Kasumi-1 (cell line): ENCODE measurements at regions not wholly inside any gene's neighbourhood (a gene's known extent, or its start where the extent isn't known, plus 50 kb on each side); places are given as distances from the start of the nearest gene placed in this dataset.

Experiments
- DNase-seq, 2 experiments: peaks; one replicate each; lab custom pipeline; 2025; lab: John Stamatoyannopoulos, UW

DNA sequence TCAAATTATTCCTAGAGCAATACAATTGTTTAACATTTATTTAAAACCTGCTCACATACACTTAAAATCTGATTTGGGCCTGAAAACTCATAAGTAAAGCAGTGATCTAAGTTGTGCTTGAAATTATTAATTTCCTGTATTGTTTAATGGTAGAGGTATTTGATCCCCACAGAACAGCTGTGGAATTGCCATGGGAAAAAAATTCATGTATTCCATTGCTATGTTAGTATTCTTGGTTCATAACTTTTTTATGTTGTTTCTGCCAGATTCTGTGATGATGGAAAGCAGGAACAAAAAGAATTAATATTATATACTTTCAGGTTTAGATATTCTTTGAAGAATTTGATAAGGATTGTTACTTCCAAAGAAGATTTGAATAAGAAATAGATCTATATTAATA lies 831.5 kb upstream of the NR2F2 start:
- DNase-seq, result no peak

DNA sequence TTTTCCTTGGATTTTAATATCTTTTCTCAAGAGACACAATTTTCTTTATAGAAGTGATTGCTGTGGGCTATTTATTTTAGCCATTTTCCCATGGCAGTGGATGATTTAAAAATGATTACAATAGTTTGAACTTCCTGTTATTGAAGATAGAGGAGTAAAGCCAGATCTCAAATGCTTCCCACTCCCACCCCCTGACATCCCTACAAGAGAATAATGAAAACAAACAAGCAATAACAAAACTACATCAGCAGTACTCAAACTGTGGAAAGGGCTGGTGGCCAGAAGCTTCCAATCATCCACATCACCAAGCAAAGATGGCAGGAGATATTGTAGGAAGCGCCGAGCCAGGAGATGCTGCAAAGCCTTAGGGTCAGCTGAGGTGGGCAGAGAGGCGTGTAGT lies 831.1 kb upstream of the NR2F2 start:
- no peak for DNase-seq

DNA sequence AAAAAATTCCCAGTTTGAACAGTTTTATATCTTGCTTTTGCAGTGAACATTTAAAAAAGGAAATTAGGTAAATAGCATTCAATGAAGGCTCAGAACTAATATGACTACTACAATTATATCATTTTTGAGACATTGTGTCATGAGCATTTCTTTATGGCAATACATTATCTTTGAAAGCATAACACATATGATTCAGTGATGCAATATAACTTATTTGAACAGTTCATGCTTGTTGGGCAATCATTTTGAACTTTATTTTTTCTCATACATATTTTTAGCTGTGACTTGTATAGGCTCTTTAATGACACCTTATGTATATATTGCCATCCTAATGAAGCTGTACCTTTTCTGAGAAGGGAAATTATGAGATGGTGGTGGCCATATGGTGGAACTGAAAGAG lies 828.6 kb upstream of the NR2F2 start:
- no peak for DNase-seq

DNA sequence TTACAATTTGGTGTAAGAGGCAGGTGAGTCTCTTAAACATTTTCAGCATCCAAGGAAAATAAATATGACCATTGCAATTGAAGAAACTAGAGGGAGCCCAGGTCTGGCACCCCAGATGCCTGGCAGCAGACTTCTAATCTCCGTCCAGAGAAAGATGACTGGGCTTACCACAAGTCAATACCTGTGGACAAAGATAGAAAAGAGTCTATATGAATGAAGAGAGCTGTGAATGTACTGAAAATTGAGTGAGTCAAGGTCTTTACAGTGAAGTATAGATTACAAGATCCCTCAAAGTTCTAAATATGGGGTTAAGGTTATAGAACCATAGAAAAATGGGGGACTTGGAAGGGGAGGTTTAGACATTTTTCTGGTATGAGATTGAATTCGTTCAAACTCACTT lies 827.4 kb upstream of the NR2F2 start:
- DNase-seq, result no peak

DNA sequence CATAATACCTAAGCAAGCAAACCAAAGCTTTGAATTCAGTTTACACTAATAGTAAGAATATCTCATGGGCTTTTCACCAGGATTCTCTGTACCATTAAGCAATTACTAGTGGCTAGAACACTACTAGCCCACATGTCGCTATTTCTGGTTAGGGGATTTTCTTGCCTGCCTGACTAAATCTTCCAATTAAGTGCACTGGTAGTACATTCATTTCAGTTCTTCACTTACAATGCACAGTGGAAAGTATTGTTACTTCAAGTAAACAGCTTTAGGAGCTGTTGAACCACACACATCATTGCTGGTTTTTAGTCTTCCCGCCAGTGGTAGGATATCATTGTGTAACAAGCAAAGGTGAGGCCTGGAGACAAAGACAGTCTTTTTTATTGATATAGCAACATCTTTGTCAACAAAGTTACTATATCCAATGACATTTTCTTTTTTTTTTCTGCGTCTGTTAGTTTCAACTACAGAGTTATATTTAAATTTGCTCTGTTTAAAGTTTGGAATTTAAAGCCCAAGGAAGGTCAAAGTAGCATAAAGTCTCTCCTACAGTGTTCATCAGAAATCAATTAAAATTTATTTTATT lies 826.8 kb upstream of the NR2F2 start:
- DNase-seq, result no peak

DNA sequence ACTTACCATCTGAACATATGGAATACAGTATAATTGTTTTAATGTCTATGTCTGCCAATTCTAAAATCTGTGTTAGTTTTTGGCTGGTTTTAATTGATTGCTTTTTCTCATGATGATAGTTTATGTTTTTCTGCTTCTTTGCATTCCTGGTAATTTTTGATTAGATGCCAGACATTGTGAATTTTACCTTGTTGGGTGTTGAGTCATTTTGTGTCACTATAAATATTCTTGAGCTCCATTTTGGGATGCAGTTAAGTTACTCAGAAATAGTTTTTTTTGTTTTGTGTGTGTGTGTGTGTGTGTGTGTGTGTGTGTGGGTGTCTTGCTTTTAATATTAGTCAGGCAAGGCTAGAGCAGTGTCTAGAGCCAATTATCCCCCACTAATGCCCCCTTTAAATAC lies 818.8 kb upstream of the NR2F2 start:
- DNase-seq, result no peak

DNA sequence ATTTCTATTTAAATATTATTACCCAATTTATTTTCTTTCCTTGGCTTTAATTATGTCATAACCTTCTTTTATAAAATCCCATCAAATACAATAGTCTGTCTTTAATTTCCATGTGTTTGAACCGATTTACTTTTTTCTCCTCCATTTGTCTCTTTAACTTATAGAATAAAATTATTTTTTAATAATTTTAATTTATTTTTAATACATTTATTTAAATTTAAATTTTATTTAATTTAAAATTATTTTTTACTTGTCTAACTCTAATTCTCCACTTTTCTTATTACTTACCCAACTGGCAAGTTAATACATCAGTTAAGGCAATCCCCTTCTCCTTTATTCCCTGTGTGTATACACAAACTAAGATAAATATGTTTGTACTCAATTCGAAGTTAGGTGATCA lies 817.6 kb upstream of the NR2F2 start:
- no peak for DNase-seq

DNA sequence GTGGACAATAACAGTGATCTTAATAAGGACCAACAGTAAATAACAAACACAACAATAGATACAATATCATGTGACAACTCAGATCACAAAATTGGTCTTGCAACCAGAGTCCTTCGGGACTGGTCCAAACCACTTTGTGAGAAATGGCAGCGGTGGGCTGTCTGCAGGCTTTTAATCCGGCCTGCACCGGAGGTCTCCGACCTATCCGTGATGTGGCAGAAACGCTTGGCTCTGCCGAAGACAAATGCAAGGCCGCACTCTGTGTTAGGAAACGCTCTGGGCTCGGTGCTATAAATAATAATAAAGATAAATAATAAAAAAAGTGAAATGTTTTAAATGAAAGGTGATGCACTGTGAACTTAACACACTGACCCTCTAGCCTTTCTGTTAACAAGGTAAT lies 810.6 kb upstream of the NR2F2 start:
- no peak for DNase-seq

DNA sequence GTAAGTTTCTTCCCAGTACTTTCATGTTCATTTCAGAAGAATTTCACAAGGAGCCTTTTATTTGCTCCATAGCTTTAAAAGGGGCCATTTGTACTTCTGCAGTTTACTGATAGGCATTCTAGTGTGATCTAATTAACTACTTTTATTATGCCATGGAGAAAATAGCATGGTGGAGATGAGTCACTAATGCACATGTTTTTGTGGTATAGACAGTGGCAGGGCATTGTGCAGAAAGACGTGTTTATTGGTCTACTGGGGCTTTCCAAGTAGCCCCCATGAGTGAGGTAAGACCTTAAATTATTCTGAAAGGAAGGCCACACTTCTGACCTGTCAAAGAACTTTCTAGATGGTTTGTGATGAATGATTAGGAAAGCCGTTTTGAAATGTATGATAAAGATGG lies 810.0 kb upstream of the NR2F2 start:
- DNase-seq, result no peak

DNA sequence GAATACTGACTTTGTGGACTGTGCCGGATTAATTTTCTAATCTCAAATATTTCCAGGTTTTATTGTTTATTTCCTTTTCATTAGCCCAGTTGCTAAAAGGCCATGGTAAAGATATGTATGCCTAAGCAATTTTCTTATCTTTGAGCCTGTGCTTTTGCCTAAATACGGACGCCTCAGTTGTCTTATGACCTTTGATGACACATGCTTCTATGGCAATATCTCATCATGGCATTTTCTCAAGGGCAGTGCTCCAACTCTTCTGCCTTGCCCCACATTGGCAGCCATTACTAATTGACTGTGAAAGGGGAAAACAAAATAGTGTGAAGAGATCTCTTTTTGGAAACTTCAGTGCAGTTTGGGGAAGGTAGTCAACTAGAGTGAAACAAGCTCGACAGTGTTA lies 809.6 kb upstream of the NR2F2 start:
- no peak for DNase-seq

DNA sequence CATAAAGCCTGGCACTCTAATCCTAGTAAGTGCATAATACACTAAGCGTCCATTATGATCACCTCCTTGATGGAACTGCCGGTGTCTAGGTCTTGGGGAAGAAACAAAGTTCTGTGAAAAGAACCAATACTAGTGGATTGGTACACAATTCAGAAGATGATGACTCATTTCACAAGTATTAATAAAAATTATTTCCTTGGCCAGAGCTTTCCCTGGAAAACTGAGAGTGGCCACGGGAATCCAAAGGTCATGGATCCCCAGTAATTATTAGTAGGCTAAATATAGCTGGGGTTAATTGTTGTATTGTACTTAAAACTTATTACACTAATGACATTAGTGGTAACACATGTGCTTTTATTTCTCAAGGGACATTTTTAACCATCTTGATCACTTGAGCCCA lies 808.0 kb upstream of the NR2F2 start:
- DNase-seq, result no peak

DNA sequence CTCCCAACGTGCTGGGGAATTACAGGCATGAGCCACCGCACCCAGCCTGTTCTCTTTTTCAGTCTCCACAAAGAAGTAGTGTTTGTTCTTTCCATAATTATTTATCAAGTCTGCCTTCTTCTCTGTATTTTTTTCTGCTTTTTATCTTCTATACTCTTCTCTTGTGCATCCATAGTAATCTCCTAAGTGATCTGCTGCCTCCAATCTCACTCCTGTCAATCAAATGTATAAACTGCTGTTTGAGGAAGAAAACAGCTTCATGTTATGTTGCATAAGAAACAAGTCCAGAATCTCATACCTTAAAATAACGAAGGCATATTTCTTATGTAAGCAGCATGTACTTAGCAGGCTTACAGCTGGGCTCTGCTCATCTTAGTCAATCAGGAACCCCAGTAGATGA lies 801.6 kb upstream of the NR2F2 start:
- DNase-seq, result no peak

DNA sequence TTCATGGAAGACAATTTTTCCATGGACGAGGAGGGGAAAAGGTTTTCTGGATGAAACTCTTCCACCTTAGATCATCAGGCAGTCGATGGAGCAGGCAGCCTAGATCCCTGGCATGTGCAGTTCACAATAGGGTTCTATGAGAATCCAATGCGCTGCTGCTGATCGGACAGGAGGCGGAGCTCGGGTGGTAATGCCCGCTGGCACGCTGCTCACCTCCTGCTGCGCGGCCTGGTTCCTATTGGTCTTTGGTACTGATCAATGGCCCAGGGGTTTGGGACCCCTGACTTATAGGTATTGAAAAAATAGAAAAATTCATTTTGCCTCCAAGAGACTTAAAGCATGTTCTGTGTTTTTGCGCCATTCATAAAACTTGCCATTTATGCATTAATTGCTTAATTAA lies 793.9 kb upstream of the NR2F2 start:
- DNase-seq, result no peak

DNA sequence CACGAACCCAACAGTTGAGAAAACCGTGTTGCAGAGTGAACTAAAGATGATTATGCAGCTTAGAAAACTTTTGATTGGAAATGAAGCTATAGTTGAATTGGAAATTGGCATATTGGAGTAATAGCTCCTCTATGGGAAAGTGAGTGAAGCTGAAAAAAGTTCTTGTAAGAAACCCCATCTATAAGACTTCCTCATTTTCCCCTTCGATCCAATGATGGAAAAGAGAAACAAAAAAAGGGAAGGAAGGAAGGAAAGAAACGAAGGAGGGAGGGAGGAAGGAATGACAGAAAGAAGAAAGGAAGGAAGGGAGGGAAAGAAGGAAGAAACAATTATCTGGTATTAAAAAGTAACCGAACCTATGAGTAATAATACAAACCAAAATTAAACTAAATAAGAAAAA lies 791.8 kb upstream of the NR2F2 start:
- DNase-seq, result no peak

DNA sequence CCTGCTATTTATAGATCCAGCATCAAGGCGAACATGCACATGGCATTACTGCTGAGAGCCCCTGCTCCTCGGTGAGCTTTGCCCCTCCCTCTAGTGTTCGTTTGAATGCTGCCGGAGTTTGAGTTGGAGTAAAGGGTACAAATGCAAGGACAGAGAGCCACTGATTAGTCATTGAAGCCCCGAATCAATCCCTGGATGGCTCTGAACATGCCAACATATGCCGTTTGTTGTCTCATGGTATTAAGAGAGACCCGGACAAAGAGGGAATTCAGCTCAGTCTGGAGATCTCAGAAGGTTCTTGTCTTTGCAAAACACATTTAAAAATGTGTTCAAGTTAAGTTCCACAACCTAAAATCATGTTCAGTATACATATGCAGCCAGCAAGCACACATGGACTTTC lies 789.2 kb upstream of the NR2F2 start:
- DNase-seq, result no peak

DNA sequence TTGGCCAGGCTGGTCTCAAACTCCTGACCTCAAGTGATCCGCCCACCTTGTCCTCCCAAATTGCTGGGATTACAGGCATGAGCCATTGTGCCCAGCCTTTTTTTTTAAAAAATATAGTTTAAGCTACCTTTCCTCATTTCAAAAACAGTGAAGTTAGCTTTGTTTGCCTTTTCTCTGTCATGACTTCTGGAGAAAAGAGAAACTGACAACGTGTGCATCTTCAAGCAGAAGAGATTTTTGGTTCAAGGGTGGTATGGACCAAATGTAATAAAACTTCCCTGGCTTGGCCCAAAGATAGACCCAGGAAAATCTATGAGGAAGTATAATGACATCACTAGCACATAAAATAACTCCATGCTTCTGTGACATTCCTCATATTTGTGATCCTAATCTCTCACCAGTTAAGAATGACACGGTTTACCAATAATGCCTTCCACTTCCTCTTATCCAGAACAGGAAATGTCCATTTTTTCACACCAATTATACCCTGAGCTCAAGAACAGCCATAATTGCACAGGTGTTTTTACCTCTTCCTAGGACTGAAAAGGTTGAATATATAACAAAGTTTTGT lies 781.2 kb upstream of the NR2F2 start:
- no peak for DNase-seq

DNA sequence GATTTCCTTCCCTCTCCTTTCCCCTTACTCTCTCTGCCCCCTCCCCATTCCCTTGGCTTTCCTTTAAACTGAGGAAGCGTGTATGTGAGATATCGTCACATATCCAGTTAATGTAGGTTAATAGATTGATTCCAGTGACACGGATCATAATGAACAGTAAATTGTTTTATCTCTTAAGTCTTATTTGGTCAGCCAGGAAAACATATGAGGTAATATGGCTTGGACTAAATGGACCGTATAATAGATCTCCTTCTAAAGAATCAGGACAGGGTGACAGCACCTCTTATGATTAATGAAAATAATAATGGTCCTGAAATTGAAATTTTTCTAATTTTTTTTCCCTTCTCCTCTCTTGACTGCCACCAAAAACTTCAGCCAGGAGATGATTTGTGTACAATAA lies 779.8 kb upstream of the NR2F2 start:
- no peak for DNase-seq

DNA sequence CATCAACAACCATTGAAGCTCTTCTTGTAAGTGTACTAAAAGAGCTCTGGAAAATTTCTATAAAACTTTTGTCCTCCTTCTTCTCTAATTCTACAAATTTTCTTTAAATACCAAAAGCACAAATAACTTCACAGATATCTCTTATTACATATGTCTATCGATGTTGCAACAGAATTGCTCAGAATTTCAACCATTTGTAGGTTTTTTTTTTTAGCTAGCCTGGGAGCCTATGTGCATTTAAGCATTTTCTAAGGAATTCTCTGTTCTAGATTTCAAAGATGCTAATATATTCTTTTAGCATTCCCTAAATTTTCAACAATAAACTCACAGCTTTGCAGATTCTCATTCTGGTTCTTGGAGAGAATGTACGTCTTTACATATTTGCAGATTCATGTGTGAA lies 774.3 kb upstream of the NR2F2 start:
- no peak for DNase-seq

DNA sequence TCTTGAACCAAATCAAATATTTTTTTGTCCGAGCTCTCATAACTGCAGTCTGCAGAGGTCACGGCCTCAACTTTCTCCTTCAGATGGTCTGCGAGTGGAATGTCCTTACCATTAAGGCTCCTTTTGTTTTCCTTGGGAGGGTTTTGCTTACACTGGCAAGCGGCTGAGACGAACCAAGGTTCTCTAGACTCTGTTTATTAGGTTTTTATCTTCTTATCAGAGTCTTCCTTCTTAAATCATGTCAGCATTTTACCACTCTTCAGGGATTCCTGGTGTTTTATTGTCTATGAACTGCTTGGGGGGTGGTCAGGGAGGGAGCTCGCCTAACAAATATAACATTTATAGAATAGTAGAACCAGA lies 773.7 kb upstream of the NR2F2 start:
- no peak for DNase-seq

DNA sequence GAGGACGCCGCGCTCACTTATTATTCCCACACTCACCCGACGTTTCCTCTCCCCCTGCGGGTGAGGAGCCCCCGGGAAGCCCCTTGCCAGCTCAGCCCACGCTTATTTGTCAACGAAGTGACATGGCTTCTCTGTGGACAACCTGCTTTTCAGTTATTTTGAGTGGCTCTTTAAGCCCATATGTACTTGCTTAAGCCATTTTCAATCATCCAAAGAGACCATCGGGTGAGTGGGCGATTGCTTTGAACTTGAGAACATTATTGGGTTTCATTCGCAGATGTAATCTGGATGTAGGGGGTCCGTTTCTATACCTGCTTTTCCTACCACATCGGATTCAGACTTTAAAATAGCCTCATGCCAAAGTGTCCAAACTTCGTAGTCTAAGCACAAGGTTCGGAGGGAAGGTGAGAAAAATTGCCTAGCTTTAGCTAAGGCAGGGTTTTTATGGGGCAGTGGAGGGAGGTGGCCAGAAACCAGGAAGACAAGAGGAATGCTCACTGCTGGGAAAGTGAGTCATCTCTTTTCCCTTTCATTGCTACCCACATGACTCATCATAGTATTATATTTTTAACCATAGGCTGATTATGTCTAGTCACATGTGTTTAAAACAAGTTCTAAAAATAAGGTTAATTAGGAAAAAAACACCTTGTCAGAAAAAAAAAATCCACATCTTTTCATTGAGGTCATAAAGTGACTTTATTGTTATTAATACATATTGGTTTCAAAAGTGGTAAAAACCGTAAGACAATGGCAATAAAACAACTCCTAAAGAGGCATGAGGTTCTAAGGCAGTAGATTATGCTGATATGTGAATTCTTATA lies 773.1 kb upstream of the NR2F2 start:
- peak in 1 of 2 experiments; percentile 1 for DNase-seq

DNA sequence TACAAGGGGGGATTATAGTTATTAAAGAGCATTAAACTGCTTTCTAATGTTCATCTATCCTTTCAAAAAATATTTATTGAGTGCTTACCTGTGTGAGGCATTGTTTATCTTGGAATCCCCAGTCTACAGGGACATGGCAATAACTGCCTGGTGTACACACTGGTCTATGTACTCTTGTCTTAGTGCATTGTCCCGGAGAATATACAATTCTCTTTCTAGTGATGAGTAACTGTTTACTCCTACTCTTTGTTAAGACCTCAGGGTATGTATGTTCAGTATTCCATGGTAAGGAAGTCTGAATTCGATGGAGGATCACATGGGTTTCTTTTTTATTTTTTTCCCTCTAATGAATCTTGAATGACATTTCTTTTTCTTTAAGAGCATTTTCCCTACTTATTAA lies 772.4 kb upstream of the NR2F2 start:
- DNase-seq, result no peak

DNA sequence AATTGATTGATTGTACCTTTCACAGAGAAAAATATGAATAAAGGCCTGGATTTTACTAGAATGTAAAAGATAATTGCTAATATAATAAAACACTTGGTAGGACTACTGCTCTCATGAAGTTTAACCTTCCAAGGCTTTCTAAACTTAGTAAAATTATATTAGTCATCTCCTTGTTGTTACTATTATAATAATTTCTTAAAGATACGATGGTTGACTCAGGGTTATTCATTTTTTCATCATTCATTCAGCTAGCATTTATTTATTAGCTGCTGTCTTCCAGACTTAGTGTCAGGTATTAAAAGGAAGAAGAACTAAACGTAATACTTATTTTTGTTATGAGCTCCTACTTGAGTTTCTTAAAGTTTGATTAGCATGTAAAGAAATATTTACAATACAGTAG lies 771.6 kb upstream of the NR2F2 start:
- no peak for DNase-seq

DNA sequence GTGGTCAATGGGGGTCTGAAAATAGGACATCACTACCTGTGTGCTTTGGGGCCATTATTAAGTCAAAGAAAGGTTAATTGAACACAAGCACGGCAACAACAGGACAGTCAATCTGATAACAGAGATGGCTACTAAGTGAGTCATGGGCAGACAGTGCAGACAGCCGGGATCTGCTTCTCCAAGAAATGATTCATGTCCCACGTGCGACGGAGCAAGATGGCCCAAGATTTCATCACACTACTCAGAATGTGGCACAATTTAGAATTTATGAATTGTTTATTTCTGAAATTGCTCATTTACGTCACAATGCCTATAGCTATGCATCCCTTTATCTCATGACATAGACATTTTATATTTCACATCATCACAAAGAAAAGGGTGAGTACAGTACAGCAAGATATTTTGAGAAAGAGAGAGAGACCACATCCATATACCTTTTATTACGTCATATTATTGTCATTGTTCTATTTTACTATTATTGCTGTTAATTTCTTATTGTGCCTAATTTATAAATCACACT lies 770.6 kb upstream of the NR2F2 start:
- DNase-seq, result no peak

DNA sequence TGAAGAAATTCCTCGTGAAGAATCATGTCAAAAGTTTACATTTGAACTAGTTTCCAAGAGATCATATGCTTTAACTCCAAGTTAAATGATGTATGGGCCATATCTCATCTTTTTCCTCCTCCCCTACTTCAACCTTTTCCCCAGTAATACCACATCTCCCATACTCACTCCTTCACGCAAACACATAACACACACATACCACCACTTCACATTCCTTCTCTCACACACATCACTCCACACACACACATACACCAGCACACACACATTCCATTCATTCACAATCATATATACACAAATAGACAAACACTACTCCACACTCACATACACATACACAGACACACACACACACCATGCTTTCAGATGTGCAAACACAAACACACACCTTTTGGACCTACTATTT lies 769.0 kb upstream of the NR2F2 start:
- DNase-seq, result no peak
